HEK293 (cell line): ENCODE measurements at regions not wholly inside any gene's neighbourhood (a gene's known extent, or its start where the extent isn't known, plus 50 kb on each side); places are given as distances from the start of the nearest gene placed in this dataset.

Source experiments
- CTCF ChIA-PET: fragments of 350-600 bp; formaldehyde crosslinking; extraction: SDS; loops from one replicate; lab custom pipeline; 2021; ENCODE audit warnings: antibody characterized with exemption; lab: Yijun Ruan, JAX
- POLR2A ChIA-PET: fragments of 300-600 bp; formaldehyde crosslinking; extraction: SDS; loops from one replicate; lab custom pipeline; 2020; ENCODE audit warnings: antibody characterized with exemption, inconsistent platforms; lab: Yijun Ruan, JAX
- H3K27ac ChIP-seq: fragments of 200-500 bp; sonication (Bioruptor generic); 2 replicates; pipeline ENCODE4 v1.5.1; 2014; ENCODE audit warnings: low read depth, low read length, control low read depth, inconsistent platforms; ENCODE audit errors: extremely low read depth
- H3K36me3 ChIP-seq, 2 experiments: fragments of 200-500 bp in 1 of 2; sonication (Bioruptor generic) in 1 of 2; 1 replicate in 1 of 2; 2 replicates in 1 of 2; pipeline ENCODE4 v1.5.1; 2014 to 2017; ENCODE audit warnings: inconsistent platforms in 2 of 2, low read length in 2 of 2; ENCODE audit not compliant: control insufficient read depth in 2 of 2, insufficient read depth in 1 of 2
- H3K4me1 ChIP-seq: fragments of 200-500 bp; sonication (Bioruptor generic); 2 replicates; pipeline ENCODE4 v1.5.1; 2014; ENCODE audit warnings: mild to moderate bottlenecking, low read length, inconsistent platforms; ENCODE audit not compliant: control insufficient read depth, insufficient read depth
- H3K4me3 ChIP-seq: 2 replicates; pipeline ENCODE4 v1.5.1; 2011; ENCODE audit warnings: low read depth, mild to moderate bottlenecking, control low read depth, low read length, moderate library complexity
- H3K9me3 ChIP-seq: fragments of 200-500 bp; sonication (Bioruptor generic); 2 replicates; pipeline ENCODE4 v1.5.1; 2014; ENCODE audit warnings: low read depth, low read length, inconsistent platforms; ENCODE audit not compliant: control insufficient read depth, insufficient read depth
- BCL11A ChIP-seq: fragments of 450-650 bp; formaldehyde crosslinking; IDR thresholded peaks from 2 replicates; pipeline ENCODE4 v1.5.1; 2016; ENCODE audit warnings: low read depth, missing biosample characterization, missing genetic modification characterization
- KLF1 ChIP-seq: fragments of 450-650 bp; formaldehyde crosslinking; IDR thresholded peaks from 2 replicates; pipeline ENCODE4 v1.5.1; 2016; ENCODE audit warnings: missing biosample characterization, missing genetic modification characterization
- PRDM4 ChIP-seq: fragments of 450-650 bp; formaldehyde crosslinking; IDR thresholded peaks from 2 replicates; pipeline ENCODE4 v1.5.1; 2017; ENCODE audit warnings: missing biosample characterization, missing genetic modification characterization
- SP3 ChIP-seq: fragments of 450-650 bp; formaldehyde crosslinking; IDR thresholded peaks from 2 replicates; pipeline ENCODE4 v1.5.1; 2016; ENCODE audit warnings: missing biosample characterization, missing genetic modification characterization
- TSHZ1 ChIP-seq: fragments of 450-650 bp; formaldehyde crosslinking; IDR thresholded peaks from 2 replicates; pipeline ENCODE4 v1.5.1; 2016; ENCODE audit warnings: missing biosample characterization, missing genetic modification characterization, borderline replicate concordance
- ZBTB11 ChIP-seq: fragments of 450-650 bp; formaldehyde crosslinking; conservative IDR thresholded peaks from 2 replicates; pipeline ENCODE4 v1.5.1; 2016; ENCODE audit warnings: low read depth, missing biosample characterization, missing genetic modification characterization
- ZBTB20 ChIP-seq: fragments of 450-650 bp; formaldehyde crosslinking; IDR thresholded peaks from 2 replicates; pipeline ENCODE4 v1.5.1; 2016; ENCODE audit warnings: missing biosample characterization, missing genetic modification characterization
- ZBTB49 ChIP-seq: fragments of 450-650 bp; formaldehyde crosslinking; IDR thresholded peaks from 2 replicates; pipeline ENCODE4 v1.5.1; 2016; ENCODE audit warnings: missing biosample characterization, missing genetic modification characterization, low read depth
- ZEB2 ChIP-seq: fragments of 450-650 bp; formaldehyde crosslinking; IDR thresholded peaks from 2 replicates; pipeline ENCODE4 v1.5.1; 2016; ENCODE audit warnings: missing biosample characterization, missing genetic modification characterization
- ZNF473 ChIP-seq: fragments of 450-650 bp; formaldehyde crosslinking; IDR thresholded peaks from 2 replicates; pipeline ENCODE4 v1.5.1; 2017; ENCODE audit warnings: missing biosample characterization, missing genetic modification characterization
- ZNF514 ChIP-seq: fragments of 450-650 bp; formaldehyde crosslinking; IDR thresholded peaks from 2 replicates; pipeline ENCODE4 v1.5.1; 2016; ENCODE audit warnings: missing biosample characterization, missing genetic modification characterization
- ZNF654 ChIP-seq: fragments of 450-650 bp; formaldehyde crosslinking; IDR thresholded peaks from 2 replicates; pipeline ENCODE4 v1.5.1; 2016; ENCODE audit warnings: low read depth, missing biosample characterization, missing genetic modification characterization
- ZNF660 ChIP-seq: fragments of 450-650 bp; IDR thresholded peaks from 2 replicates; pipeline ENCODE4 v1.5.1; 2018; ENCODE audit warnings: missing biosample characterization, mild to moderate bottlenecking, missing genetic modification characterization
- ZNF837 ChIP-seq: fragments of 450-650 bp; formaldehyde crosslinking; IDR thresholded peaks from 2 replicates; pipeline ENCODE4 v1.5.1; 2016; ENCODE audit warnings: missing biosample characterization, missing genetic modification characterization
- ZSCAN16 ChIP-seq: fragments of 450-650 bp; formaldehyde crosslinking; IDR thresholded peaks from 2 replicates; pipeline ENCODE4 v1.5.1; 2016; ENCODE audit warnings: missing biosample characterization, missing genetic modification characterization
- TF ChIP-seq, protein P1 (sequence below): fragments of 450-650 bp; IDR thresholded peaks from 2 replicates; pipeline ENCODE4 v1.5.1; 2018; ENCODE audit warnings: missing biosample characterization, mild to moderate bottlenecking, missing genetic modification characterization

- TF ChIP-seq ZBTB49 (tag by site-specific recombination) (no peak), ZBTB11 (tag by site-specific recombination) (no peak), BCL11A (no peak)
Observed at GRCh38 chr6:155970472-155970871, 514.8 kb upstream of the NOX3 start (continued).

GRCh38 chr6:155968921-155969320, 513.3 kb upstream of the NOX3 start:
- ChIA-PET CTCF (no interaction called here), POLR2A (no interaction called here)
- no peaks in the 10 kb centered on the region for H3K4me1 ChIP-seq

GRCh38 chr6:155967322-155967721, 511.7 kb upstream of the NOX3 start:
- Histone ChIP-seq H3K27ac (no peak overlapping the region), H3K9me3 (no peaks in the 10 kb centered on the region), H3K36me3 (no peaks in the 10 kb centered on the region), H3K4me3 (no peak overlapping the region), H3K4me1 (no peaks in the 10 kb centered on the region)
- CTCF ChIA-PET, result no interaction called here
- POLR2A ChIA-PET, result no interaction called here
- no peak for TF ChIP-seq SP3 (tag by site-specific recombination)
- no peak for TF ChIP-seq ZNF654
- no peak for TF ChIP-seq KLF1
- no peak for TF ChIP-seq ZNF473 (tag by site-specific recombination)
- TF ChIP-seq PRDM4 (tag by site-specific recombination), result no peak
- no peak for TF ChIP-seq ZNF514 (tag by site-specific recombination)
- TF ChIP-seq ZBTB11 (tag by site-specific recombination), result no peak
- TF ChIP-seq, protein P1, sequence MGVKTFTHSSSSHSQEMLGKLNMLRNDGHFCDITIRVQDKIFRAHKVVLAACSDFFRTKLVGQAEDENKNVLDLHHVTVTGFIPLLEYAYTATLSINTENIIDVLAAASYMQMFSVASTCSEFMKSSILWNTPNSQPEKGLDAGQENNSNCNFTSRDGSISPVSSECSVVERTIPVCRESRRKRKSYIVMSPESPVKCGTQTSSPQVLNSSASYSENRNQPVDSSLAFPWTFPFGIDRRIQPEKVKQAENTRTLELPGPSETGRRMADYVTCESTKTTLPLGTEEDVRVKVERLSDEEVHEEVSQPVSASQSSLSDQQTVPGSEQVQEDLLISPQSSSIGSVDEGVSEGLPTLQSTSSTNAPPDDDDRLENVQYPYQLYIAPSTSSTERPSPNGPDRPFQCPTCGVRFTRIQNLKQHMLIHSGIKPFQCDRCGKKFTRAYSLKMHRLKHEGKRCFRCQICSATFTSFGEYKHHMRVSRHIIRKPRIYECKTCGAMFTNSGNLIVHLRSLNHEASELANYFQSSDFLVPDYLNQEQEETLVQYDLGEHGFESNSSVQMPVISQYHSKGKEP (tag by site-specific recombination), result no peak
- no peak for TF ChIP-seq ZNF660 (tag by site-specific recombination)
- TF ChIP-seq TSHZ1 (tag by site-specific recombination), result no peak
- TF ChIP-seq ZBTB20 (tag by site-specific recombination), result no peak
- no peak for TF ChIP-seq ZEB2 (tag by site-specific recombination)
- no peak for TF ChIP-seq ZSCAN16 (tag by site-specific recombination)

More at GRCh38 chr6:155968921-155969320, 513.3 kb upstream of the NOX3 start:
- Histone ChIP-seq H3K9me3 (no peaks in the 10 kb centered on the region), H3K27ac (no peak overlapping the region), H3K36me3 (no peaks in the 10 kb centered on the region), H3K4me3 (no peak overlapping the region)
- TF ChIP-seq ZNF837, result no peak
